Fibroblast of villous mesenchyme (primary cell): ENCODE measurements at regions not wholly inside any gene's neighbourhood (a gene's known extent, or its start where the extent isn't known, plus 50 kb on each side); places are given as distances from the start of the nearest gene placed in this dataset.
"Not testable (repeated sequence)": the region's sequence is repeated elsewhere in the genome, so short reads cannot be mapped to it uniquely, and the experiment has no call there.

ENCODE experiments used
- DNase-seq: peaks from one replicate; pipeline ENCODE4 v3.0.0-alpha.2; 2010; ENCODE audit warnings: low read depth
- H3K4me3 ChIP-seq: 2 replicates; pipeline ENCODE4 v1.5.1; 2011; ENCODE audit warnings: low read depth, mild to moderate bottlenecking, low read length
- CTCF ChIP-seq: IDR thresholded peaks from 2 replicates; pipeline ENCODE4 v1.5.1; 2012; ENCODE audit warnings: low read depth, mild to moderate bottlenecking, low read length; ENCODE audit not compliant: insufficient read depth

- DNase-seq, result no peak
- no peak for TF ChIP-seq CTCF
- H3K4me3 ChIP-seq, result no peak overlapping the region
Measured at GRCh38 chr1:30008372-30008997, 714.9 kb downstream of the MATN1 start.

DNA sequence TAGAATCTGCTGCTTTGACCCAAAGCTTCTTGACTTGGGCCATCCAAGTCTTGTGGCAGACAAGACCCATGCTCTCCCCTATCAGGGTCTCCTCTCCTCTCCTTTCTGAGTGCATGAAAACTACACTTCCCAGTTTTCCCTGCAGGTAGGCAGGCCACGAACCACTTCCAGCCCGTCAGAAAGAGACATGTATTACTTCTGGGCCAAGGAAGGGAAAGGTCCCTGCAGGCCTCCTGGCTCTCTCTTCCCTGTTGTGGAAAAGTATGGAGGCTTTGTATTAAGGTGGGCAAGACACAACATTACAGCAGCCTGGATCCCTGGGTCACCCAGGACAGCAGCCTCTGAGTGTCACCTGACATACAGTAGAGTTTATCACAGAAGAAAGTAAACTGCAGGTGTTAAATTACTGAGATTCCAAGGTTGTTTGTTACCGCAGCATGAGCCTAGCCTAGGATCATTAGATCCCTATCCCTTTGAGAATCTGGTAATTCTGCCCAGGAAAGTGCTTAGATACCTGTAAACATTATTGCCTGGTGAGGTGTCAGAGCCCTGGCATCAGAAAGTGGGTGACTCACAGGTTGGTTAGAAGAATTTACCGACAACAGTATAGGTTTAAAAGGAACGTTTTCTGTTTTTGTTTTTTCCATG is 717.3 kb downstream of the MATN1 start:
- no peak overlapping the region for H3K4me3 ChIP-seq
- DNase-seq, result no peak
- TF ChIP-seq CTCF, result no peak

GRCh38 chr1:30001732-30002039 is 721.7 kb downstream of the MATN1 start:
- TF ChIP-seq CTCF, result no peak
- no peak for DNase-seq

GRCh38 chr1:30001011-30001731 is 722.2 kb downstream of the MATN1 start:
- no peak for TF ChIP-seq CTCF
- H3K4me3 ChIP-seq, result no peak overlapping the region
- no peak for DNase-seq

More at GRCh38 chr1:30001732-30002039, 721.7 kb downstream of the MATN1 start:
- no peak overlapping the region for H3K4me3 ChIP-seq

GRCh38 chr1:30000266-30000665 is 723.1 kb downstream of the MATN1 start:
- no peak for DNase-seq
- no peak overlapping the region for H3K4me3 ChIP-seq
- TF ChIP-seq CTCF, result no peak

DNA sequence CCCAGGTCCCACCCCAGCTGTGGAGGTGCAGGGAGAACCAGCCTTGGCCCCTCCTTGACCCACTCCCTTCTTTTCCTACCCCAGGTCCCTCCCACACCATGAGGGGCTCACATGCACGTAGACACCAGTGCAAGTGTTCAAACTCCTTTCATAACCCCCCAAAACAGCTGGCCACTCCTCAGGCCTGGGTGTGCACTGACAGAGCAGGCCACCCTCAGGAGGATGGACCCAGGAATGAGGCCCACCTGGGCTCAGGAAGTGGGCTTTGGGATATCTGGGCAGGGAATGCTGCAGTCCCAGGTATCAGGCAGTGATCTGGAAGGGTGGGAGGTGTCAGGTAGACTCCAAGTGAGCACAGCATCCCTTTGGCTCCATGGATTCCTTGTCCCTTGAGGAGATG is 723.8 kb downstream of the MATN1 start:
- no peak for DNase-seq
- no peak for TF ChIP-seq CTCF

GRCh38 chr1:29998686-29999085 is 724.7 kb downstream of the MATN1 start:
- DNase-seq, result no peak
- no peak for TF ChIP-seq CTCF
- H3K4me3 ChIP-seq, result no peak overlapping the region

More for the DNA sequence above, 723.8 kb downstream of the MATN1 start:
- no peak overlapping the region for H3K4me3 ChIP-seq

DNA sequence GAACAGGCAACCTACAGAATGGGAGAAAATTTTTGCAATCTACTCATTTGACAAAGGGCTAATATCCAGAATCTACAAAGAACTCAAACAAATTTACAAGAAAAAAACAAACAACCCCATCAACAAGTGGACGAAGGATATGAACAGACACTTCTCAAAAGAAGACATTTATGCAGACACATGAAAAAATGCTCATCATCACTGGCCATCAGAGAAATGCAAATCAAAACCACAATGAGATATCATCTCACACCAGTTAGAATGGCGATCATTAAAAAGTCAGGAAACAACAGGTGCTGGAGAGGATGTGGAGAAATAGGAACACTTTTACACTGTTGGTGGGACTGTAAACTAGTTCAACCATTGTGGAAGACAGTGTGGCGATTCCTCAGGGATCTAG is 725.6 kb downstream of the MATN1 start:
- not testable (repeated sequence) for H3K4me3 ChIP-seq, DNase-seq
